GM23338 (cell line): ENCODE measurements at regions not wholly inside any gene's neighbourhood (a gene's known extent, or its start where the extent isn't known, plus 50 kb on each side); places are given as distances from the start of the nearest gene placed in this dataset.

Experiments
- ATAC-seq: fragments of 200-7000 bp; cut with Tn5 transposase; 3 replicates; pipeline ENCODE4 v1.9.1; 2020
- DNase-seq: peaks from one replicate; pipeline ENCODE4 v3.0.0-alpha.2; 2015; ENCODE audit warnings: low spot score
- H2AFZ ChIP-seq: fragments of 200-600 bp; sonication (generic); 2 replicates; pipeline ENCODE4 v1.8.0; 2016; ENCODE audit warnings: antibody characterized with exemption, mild to moderate bottlenecking, moderate library complexity
- H3F3A ChIP-seq: fragments of 200-600 bp; sonication (generic); replicated peaks from 2 replicates; pipeline ENCODE4 v1.8.0; 2017; ENCODE audit warnings: antibody characterized with exemption, mixed run types, low read depth
- H3K27ac ChIP-seq: fragments of 200-600 bp; sonication (generic); 2 replicates; pipeline ENCODE4 v1.6.1; 2016; ENCODE audit warnings: low read depth
- H3K27me3 ChIP-seq: fragments of 200-600 bp; sonication (generic); 2 replicates; pipeline ENCODE4 v1.8.0; 2016; ENCODE audit warnings: mild to moderate bottlenecking, mixed run types, moderate library complexity; ENCODE audit not compliant: insufficient read depth
- H3K36me3 ChIP-seq: fragments of 200-600 bp; sonication (generic); 2 replicates; pipeline ENCODE4 v1.8.0; 2016; ENCODE audit warnings: mild to moderate bottlenecking; ENCODE audit not compliant: insufficient read depth
- H3K4me1 ChIP-seq: fragments of 200-600 bp; sonication (generic); 2 replicates; pipeline ENCODE4 v1.8.0; 2016; ENCODE audit warnings: mild to moderate bottlenecking, moderate library complexity; ENCODE audit not compliant: insufficient read depth
- H3K4me2 ChIP-seq: fragments of 200-600 bp; sonication (generic); 2 replicates; pipeline ENCODE4 v1.7.1; 2017; ENCODE audit warnings: mixed run types
- H3K4me3 ChIP-seq: fragments of 200-600 bp; sonication (generic); 2 replicates; pipeline ENCODE4 v1.6.1; 2016; ENCODE audit warnings: mixed run types
- H3K79me2 ChIP-seq: fragments of 200-600 bp; sonication (generic); replicated peaks from 2 replicates; pipeline ENCODE4 v1.8.0; 2017; ENCODE audit warnings: mild to moderate bottlenecking; ENCODE audit not compliant: insufficient read depth
- H3K9me2 ChIP-seq: fragments of 200-600 bp; sonication (generic); 2 replicates; pipeline ENCODE4 v1.8.0; 2017; ENCODE audit not compliant: insufficient read depth
- H4K20me1 ChIP-seq: fragments of 200-600 bp; sonication (generic); replicated peaks from 2 replicates; pipeline ENCODE4 v1.8.0; 2017; ENCODE audit warnings: mild to moderate bottlenecking; ENCODE audit not compliant: insufficient read depth
- H3K27ac Mint-ChIP-seq: 2 replicates; pipeline ENCODE4 v1.8.0; 2020; ENCODE audit warnings: inconsistent platforms, mild to moderate bottlenecking, moderate library complexity, mixed read lengths
- H3K27me3 Mint-ChIP-seq: 3 replicates; pipeline ENCODE4 v1.8.0; 2022; ENCODE audit warnings: low read depth, mild to moderate bottlenecking, moderate library complexity, mixed read lengths, inconsistent platforms; ENCODE audit not compliant: insufficient read depth, poor library complexity
- H3K36me3 Mint-ChIP-seq: 3 replicates; pipeline ENCODE4 v1.8.0; 2021; ENCODE audit warnings: low read depth, mild to moderate bottlenecking, inconsistent platforms, moderate library complexity, mixed read lengths
- H3K4me1 Mint-ChIP-seq: 3 replicates; pipeline ENCODE4 v1.8.0; 2020; ENCODE audit warnings: mild to moderate bottlenecking, inconsistent platforms, mixed read lengths
- H3K4me3 Mint-ChIP-seq: 3 replicates; pipeline ENCODE4 v1.8.0; 2021; ENCODE audit warnings: moderate library complexity, mild to moderate bottlenecking, inconsistent platforms, mixed read lengths
- H3K9me3 Mint-ChIP-seq: 3 replicates; pipeline ENCODE4 v1.8.0; 2020; ENCODE audit warnings: moderate library complexity, mild to moderate bottlenecking, inconsistent platforms, mixed read lengths
- CREB1 ChIP-seq: fragments of 250-450 bp; sonication (Bioruptor Pico); IDR thresholded peaks from 2 replicates; pipeline ENCODE4 v1.5.0; 2020; ENCODE audit warnings: low read depth, mild to moderate bottlenecking, moderate library complexity
- EZH2 ChIP-seq: fragments of 200-600 bp; sonication (generic); IDR thresholded peaks from one replicate; pipeline ENCODE4 v1.8.0; 2017; ENCODE audit warnings: antibody characterized with exemption, mild to moderate bottlenecking, low read depth; ENCODE audit not compliant: unreplicated experiment
- EZH2phosphoT487 ChIP-seq: fragments of 200-600 bp; sonication (generic); IDR thresholded peaks from one replicate; pipeline ENCODE4 v1.8.1; 2018; ENCODE audit warnings: antibody characterized with exemption; ENCODE audit not compliant: unreplicated experiment
- JUNB ChIP-seq: IDR thresholded peaks from one replicate; pipeline ENCODE4 v1.6.1; 2016; ENCODE audit warnings: antibody characterized with exemption; ENCODE audit not compliant: unreplicated experiment
- NANOG ChIP-seq: IDR thresholded peaks from 2 replicates; pipeline ENCODE4 v1.6.1; 2016; ENCODE audit warnings: antibody characterized with exemption, borderline replicate concordance
- POLR2AphosphoS5 ChIP-seq: IDR thresholded peaks from 2 replicates; pipeline ENCODE4 v1.6.1; 2016; ENCODE audit warnings: antibody characterized with exemption, low read depth
- STAT1 ChIP-seq: IDR thresholded peaks from one replicate; pipeline ENCODE4 v1.6.1; 2016; ENCODE audit warnings: antibody characterized with exemption; ENCODE audit not compliant: unreplicated experiment
- ZNF114 ChIP-seq: fragments of 250-450 bp; sonication (Bioruptor Pico); IDR thresholded peaks from 2 replicates; pipeline ENCODE4 v1.5.0; 2020; ENCODE audit warnings: mild to moderate bottlenecking, moderate library complexity
- ZNF331 ChIP-seq: fragments of 250-450 bp; sonication (Bioruptor Pico); IDR thresholded peaks from 2 replicates; pipeline ENCODE4 v1.5.0; 2020; ENCODE audit warnings: low read depth, mild to moderate bottlenecking, moderate library complexity
- TF ChIP-seq, protein P1 (sequence below): fragments of 250-450 bp; sonication (Bioruptor Pico); IDR thresholded peaks from 2 replicates; pipeline ENCODE4 v1.5.0; 2020; ENCODE audit warnings: mild to moderate bottlenecking, moderate library complexity
- TF ChIP-seq, protein P2 (sequence below): IDR thresholded peaks from 2 replicates; pipeline ENCODE4 v1.6.1; 2016; ENCODE audit warnings: antibody characterized with exemption
- TF ChIP-seq, protein P3 (sequence below), 2 experiments: fragments of 200-600 bp in 1 of 2; sonication (generic) in 1 of 2; conservative IDR thresholded peaks; 2 replicates each; pipeline versions ENCODE4 v1.5.1 to v1.6.1; 2016 to 2017; ENCODE audit warnings: antibody characterized with exemption in 2 of 2, low read depth in 2 of 2, mild to moderate bottlenecking in 2 of 2, moderate library complexity in 1 of 2
- TF ChIP-seq, protein P4 (sequence below): IDR thresholded peaks from one replicate; pipeline ENCODE4 v1.6.1; 2018; ENCODE audit warnings: antibody characterized with exemption; ENCODE audit not compliant: unreplicated experiment

DNA sequence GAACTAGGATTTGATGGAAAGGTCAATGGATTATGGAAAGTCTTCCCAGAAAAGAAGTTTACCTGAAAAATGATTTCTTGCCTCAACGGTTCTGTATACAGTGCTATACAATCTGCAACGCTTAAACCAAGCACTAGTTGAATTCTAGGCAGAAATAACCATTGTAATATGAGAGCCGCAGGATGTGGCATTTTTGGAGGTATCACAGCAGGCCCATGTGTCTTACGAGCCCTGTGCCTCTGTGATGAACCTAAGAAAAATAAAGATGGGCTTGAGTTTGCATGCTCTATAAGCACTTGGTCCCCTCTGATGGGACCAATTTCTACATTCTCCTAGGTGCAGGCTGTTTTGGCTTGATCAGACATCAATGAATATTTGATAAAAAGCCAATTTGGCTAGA lies 78.7 kb upstream of the RFC3 start (continued):
- TF ChIP-seq, protein P1, sequence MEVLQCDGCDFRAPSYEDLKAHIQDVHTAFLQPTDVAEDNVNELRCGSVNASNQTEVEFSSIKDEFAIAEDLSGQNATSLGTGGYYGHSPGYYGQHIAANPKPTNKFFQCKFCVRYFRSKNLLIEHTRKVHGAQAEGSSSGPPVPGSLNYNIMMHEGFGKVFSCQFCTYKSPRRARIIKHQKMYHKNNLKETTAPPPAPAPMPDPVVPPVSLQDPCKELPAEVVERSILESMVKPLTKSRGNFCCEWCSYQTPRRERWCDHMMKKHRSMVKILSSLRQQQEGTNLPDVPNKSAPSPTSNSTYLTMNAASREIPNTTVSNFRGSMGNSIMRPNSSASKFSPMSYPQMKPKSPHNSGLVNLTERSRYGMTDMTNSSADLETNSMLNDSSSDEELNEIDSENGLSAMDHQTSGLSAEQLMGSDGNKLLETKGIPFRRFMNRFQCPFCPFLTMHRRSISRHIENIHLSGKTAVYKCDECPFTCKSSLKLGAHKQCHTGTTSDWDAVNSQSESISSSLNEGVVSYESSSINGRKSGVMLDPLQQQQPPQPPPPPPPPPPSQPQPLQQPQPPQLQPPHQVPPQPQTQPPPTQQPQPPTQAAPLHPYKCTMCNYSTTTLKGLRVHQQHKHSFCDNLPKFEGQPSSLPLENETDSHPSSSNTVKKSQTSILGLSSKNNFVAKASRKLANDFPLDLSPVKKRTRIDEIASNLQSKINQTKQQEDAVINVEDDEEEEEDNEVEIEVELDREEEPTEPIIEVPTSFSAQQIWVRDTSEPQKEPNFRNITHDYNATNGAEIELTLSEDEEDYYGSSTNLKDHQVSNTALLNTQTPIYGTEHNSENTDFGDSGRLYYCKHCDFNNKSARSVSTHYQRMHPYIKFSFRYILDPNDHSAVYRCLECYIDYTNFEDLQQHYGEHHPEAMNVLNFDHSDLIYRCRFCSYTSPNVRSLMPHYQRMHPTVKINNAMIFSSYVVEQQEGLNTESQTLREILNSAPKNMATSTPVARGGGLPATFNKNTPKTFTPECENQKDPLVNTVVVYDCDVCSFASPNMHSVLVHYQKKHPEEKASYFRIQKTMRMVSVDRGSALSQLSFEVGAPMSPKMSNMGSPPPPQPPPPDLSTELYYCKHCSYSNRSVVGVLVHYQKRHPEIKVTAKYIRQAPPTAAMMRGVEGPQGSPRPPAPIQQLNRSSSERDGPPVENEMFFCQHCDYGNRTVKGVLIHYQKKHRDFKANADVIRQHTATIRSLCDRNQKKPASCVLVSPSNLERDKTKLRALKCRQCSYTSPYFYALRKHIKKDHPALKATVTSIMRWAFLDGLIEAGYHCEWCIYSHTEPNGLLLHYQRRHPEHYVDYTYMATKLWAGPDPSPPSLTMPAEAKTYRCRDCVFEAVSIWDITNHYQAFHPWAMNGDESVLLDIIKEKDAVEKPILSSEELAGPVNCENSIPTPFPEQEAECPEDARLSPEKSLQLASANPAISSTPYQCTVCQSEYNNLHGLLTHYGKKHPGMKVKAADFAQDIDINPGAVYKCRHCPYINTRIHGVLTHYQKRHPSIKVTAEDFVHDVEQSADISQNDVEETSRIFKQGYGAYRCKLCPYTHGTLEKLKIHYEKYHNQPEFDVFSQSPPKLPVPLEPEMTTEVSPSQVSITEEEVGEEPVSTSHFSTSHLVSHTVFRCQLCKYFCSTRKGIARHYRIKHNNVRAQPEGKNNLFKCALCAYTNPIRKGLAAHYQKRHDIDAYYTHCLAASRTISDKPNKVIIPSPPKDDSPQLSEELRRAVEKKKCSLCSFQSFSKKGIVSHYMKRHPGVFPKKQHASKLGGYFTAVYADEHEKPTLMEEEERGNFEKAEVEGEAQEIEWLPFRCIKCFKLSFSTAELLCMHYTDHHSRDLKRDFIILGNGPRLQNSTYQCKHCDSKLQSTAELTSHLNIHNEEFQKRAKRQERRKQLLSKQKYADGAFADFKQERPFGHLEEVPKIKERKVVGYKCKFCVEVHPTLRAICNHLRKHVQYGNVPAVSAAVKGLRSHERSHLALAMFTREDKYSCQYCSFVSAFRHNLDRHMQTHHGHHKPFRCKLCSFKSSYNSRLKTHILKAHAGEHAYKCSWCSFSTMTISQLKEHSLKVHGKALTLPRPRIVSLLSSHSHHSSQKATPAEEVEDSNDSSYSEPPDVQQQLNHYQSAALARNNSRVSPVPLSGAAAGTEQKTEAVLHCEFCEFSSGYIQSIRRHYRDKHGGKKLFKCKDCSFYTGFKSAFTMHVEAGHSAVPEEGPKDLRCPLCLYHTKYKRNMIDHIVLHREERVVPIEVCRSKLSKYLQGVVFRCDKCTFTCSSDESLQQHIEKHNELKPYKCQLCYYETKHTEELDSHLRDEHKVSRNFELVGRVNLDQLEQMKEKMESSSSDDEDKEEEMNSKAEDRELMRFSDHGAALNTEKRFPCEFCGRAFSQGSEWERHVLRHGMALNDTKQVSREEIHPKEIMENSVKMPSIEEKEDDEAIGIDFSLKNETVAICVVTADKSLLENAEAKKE (CRISPR knock-in tag) = no peak
- TF ChIP-seq CREB1 (CRISPR knock-in tag) = no peak

DNA sequence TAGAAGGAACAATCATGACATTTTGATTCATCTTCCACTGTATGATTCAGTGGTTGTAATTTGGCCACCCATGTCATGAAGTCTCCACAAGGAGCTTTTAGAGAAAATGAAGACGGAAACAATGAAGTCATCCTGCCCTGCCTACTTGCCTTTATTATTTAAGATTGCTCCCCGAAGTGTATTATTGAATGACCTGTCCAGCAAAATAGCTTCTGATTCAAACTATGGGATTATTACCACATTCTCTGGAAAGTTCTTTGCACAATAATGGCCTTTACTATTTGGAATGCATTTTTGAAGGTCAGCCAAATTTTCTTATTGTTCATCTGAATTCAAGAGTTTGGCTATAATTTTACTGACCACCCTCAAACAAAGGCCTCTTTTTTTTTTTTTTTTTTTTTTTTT lies 77.8 kb upstream of the RFC3 start:
- Mint-ChIP-seq H3K27me3 (peaks cover 2% of the 10 kb centered on the region), H3K36me3 (no peaks in the 10 kb centered on the region; the same call in 2 of the 3 replicates), H3K4me3 (no peak overlapping the region), H3K27ac (no peak overlapping the region), H3K4me1 (peaks cover 3% of the 10 kb centered on the region; the same call in 2 of the 3 replicates), H3K9me3 (no peaks in the 10 kb centered on the region; the same call in 2 of the 3 replicates)
- Histone ChIP-seq H3K4me1 (no peaks in the 10 kb centered on the region), H3K79me2 (no peaks in the 10 kb centered on the region), H3K4me2 (no peak overlapping the region), H3K36me3 (0 out of 2 replicates have a peak, but pooled peaks cover 3% of the 10 kb centered on the region), H3K27me3 (no peaks in the 10 kb centered on the region), H3K4me3 (no peak overlapping the region), H2AFZ (peak overlapping the region; percentile 86; the same call in 1 of the 2 replicates), H3K9me2 (peaks cover 6% of the 10 kb centered on the region; the same call in 1 of the 2 replicates), H3F3A (no peaks in the 10 kb centered on the region), H3K27ac (no peak overlapping the region), H4K20me1 (no peaks in the 10 kb centered on the region; the same call in 1 of the 2 replicates)
- ATAC-seq (no peak), DNase-seq (no peak)
- TF ChIP-seq CREB1 (CRISPR knock-in tag) (no peak), ZNF114 (no peak), ZNF331 (CRISPR knock-in tag) (no peak), EZH2 (no peak), EZH2phosphoT487 (no peak), NANOG (no peak), POLR2AphosphoS5 (no peak), STAT1 (no peak), JUNB (no peak)
- TF ChIP-seq, protein P2, sequence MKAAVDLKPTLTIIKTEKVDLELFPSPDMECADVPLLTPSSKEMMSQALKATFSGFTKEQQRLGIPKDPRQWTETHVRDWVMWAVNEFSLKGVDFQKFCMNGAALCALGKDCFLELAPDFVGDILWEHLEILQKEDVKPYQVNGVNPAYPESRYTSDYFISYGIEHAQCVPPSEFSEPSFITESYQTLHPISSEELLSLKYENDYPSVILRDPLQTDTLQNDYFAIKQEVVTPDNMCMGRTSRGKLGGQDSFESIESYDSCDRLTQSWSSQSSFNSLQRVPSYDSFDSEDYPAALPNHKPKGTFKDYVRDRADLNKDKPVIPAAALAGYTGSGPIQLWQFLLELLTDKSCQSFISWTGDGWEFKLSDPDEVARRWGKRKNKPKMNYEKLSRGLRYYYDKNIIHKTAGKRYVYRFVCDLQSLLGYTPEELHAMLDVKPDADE = no peak
- TF ChIP-seq, protein P3, sequence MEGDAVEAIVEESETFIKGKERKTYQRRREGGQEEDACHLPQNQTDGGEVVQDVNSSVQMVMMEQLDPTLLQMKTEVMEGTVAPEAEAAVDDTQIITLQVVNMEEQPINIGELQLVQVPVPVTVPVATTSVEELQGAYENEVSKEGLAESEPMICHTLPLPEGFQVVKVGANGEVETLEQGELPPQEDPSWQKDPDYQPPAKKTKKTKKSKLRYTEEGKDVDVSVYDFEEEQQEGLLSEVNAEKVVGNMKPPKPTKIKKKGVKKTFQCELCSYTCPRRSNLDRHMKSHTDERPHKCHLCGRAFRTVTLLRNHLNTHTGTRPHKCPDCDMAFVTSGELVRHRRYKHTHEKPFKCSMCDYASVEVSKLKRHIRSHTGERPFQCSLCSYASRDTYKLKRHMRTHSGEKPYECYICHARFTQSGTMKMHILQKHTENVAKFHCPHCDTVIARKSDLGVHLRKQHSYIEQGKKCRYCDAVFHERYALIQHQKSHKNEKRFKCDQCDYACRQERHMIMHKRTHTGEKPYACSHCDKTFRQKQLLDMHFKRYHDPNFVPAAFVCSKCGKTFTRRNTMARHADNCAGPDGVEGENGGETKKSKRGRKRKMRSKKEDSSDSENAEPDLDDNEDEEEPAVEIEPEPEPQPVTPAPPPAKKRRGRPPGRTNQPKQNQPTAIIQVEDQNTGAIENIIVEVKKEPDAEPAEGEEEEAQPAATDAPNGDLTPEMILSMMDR (conservative IDR thresholded peaks at IDR 0.05; ENCODE audit: low read depth in 2 of 2) = no peak
- TF ChIP-seq, protein P4, sequence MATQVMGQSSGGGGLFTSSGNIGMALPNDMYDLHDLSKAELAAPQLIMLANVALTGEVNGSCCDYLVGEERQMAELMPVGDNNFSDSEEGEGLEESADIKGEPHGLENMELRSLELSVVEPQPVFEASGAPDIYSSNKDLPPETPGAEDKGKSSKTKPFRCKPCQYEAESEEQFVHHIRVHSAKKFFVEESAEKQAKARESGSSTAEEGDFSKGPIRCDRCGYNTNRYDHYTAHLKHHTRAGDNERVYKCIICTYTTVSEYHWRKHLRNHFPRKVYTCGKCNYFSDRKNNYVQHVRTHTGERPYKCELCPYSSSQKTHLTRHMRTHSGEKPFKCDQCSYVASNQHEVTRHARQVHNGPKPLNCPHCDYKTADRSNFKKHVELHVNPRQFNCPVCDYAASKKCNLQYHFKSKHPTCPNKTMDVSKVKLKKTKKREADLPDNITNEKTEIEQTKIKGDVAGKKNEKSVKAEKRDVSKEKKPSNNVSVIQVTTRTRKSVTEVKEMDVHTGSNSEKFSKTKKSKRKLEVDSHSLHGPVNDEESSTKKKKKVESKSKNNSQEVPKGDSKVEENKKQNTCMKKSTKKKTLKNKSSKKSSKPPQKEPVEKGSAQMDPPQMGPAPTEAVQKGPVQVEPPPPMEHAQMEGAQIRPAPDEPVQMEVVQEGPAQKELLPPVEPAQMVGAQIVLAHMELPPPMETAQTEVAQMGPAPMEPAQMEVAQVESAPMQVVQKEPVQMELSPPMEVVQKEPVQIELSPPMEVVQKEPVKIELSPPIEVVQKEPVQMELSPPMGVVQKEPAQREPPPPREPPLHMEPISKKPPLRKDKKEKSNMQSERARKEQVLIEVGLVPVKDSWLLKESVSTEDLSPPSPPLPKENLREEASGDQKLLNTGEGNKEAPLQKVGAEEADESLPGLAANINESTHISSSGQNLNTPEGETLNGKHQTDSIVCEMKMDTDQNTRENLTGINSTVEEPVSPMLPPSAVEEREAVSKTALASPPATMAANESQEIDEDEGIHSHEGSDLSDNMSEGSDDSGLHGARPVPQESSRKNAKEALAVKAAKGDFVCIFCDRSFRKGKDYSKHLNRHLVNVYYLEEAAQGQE = no peak
